SK-N-SH (cell line): ENCODE measurements at regions not wholly inside any gene's neighbourhood (a gene's known extent, or its start where the extent isn't known, plus 50 kb on each side); places are given as distances from the start of the nearest gene placed in this dataset.

Experiments
- CTCF ChIA-PET: fragments of 300-600, 350-600 bp; formaldehyde crosslinking; extraction: SDS; loops from one replicate; lab custom pipeline; 2021; lab: Yijun Ruan, JAX
- POLR2A ChIA-PET: fragments of 350-600 bp; sonication (Branson Sonifier 250); formaldehyde crosslinking; extraction: SDS; loops from one replicate; lab custom pipeline; 2020; ENCODE audit warnings: antibody characterized with exemption, inconsistent platforms; lab: Yijun Ruan, JAX
- DNase-seq: peaks from one replicate; pipeline ENCODE4 v3.0.0; 2012
- H2AFZ ChIP-seq: fragments of 200-600 bp; sonication (generic); 2 replicates; pipeline ENCODE4 v1.8.1; 2016; ENCODE audit warnings: antibody characterized with exemption, mild to moderate bottlenecking, low read depth
- H3F3A ChIP-seq: fragments of 200-600 bp; sonication (generic); replicated peaks from 2 replicates; pipeline ENCODE3; 2016; ENCODE audit warnings: antibody characterized with exemption, mild to moderate bottlenecking; ENCODE audit not compliant: insufficient read depth
- H3K27ac ChIP-seq, 2 experiments: fragments of 200-500 bp in 1 of 2; fragments of 200-600 bp in 1 of 2; sonication (Bioruptor generic) in 1 of 2; sonication (generic), shearing (Covaris generic) in 1 of 2; 2 replicates each; pipeline versions ENCODE4 v1.5.1 to v1.6.1; 2014 to 2016; ENCODE audit warnings: low read depth in 2 of 2, inconsistent platforms in 1 of 2, low read length in 1 of 2, mild to moderate bottlenecking in 1 of 2, mixed read lengths in 1 of 2
- H3K27me3 ChIP-seq: fragments of 200-600 bp; sonication (generic), shearing (Covaris generic); 2 replicates; pipeline ENCODE4 v1.6.1; 2016; ENCODE audit warnings: mixed run types; ENCODE audit not compliant: insufficient read depth
- H3K36me3 ChIP-seq, 2 experiments: fragments of 200-500 bp in 1 of 2; fragments of 200-600 bp in 1 of 2; sonication (Bioruptor generic) in 1 of 2; sonication (generic) in 1 of 2; replicated peaks in 1 of 2; 2 replicates each; pipeline versions ENCODE3 to v1.5.1; 2014 to 2016; ENCODE audit warnings: low read length in 1 of 2, mild to moderate bottlenecking in 1 of 2; ENCODE audit not compliant: insufficient read depth in 2 of 2, control insufficient read depth in 1 of 2
- H3K4me1 ChIP-seq, 2 experiments: fragments of 200-500 bp in 1 of 2; fragments of 200-600 bp in 1 of 2; sonication (Bioruptor generic) in 1 of 2; sonication (generic), shearing (Covaris generic) in 1 of 2; 2 replicates each; pipeline versions ENCODE4 v1.5.1 to v1.6.1; 2014 to 2016; ENCODE audit warnings: low read depth in 1 of 2, low read length in 1 of 2, mixed run types in 1 of 2; ENCODE audit not compliant: insufficient read depth in 2 of 2, control insufficient read depth in 1 of 2
- H3K4me2 ChIP-seq: fragments of 200-600 bp; sonication (generic), shearing (Covaris generic); 2 replicates; pipeline ENCODE4 v1.6.1; 2017; ENCODE audit warnings: mixed run types
- H3K4me3 ChIP-seq, 2 experiments: fragments of 200-500 bp in 1 of 2; fragments of 200-600 bp in 1 of 2; sonication (Bioruptor generic) in 1 of 2; sonication (generic), shearing (Covaris generic) in 1 of 2; 2 replicates each; pipeline versions ENCODE4 v1.5.1 to v1.8.1; 2014 to 2016; ENCODE audit warnings: low read depth in 2 of 2, inconsistent platforms in 1 of 2, low read length in 1 of 2, mild to moderate bottlenecking in 1 of 2, mixed read lengths in 1 of 2, moderate library complexity in 1 of 2
- H3K79me2 ChIP-seq: fragments of 200-600 bp; sonication (generic); 2 replicates; pipeline ENCODE4 v1.8.1; 2017; ENCODE audit warnings: mild to moderate bottlenecking; ENCODE audit not compliant: insufficient read depth
- H3K9ac ChIP-seq: fragments of 200-600 bp; sonication (generic); 2 replicates; pipeline ENCODE4 v1.6.1; 2017; ENCODE audit warnings: mixed run types
- H3K9me2 ChIP-seq: fragments of 200-600 bp; sonication (generic); 2 replicates; pipeline ENCODE4 v1.6.1; 2017; ENCODE audit warnings: mixed run types
- H3K9me3 ChIP-seq: fragments of 200-600 bp; sonication (generic); 2 replicates; pipeline ENCODE4 v1.6.1; 2017; ENCODE audit warnings: mixed run types, mild to moderate bottlenecking, moderate library complexity
- H4K20me1 ChIP-seq: fragments of 200-600 bp; sonication (generic); 2 replicates; pipeline ENCODE4 v1.6.1; 2017; ENCODE audit warnings: mild to moderate bottlenecking, mixed run types; ENCODE audit not compliant: insufficient read depth
- CTCF ChIP-seq: fragments of 200-600 bp; sonication (generic); IDR thresholded peaks from 2 replicates; pipeline ENCODE4 v1.6.1; 2017; ENCODE audit warnings: antibody characterized with exemption, mild to moderate bottlenecking, moderate library complexity
- EP300 ChIP-seq, 2 experiments: IDR thresholded peaks; 2 replicates each; pipeline versions ENCODE4 v1.4.0 to v1.6.1; 2012; ENCODE audit warnings: borderline replicate concordance in 1 of 2, low read depth in 1 of 2, low read length in 1 of 2
- GABPA ChIP-seq: IDR thresholded peaks from 2 replicates; pipeline ENCODE4 v1.4.0; 2012; ENCODE audit warnings: low read depth, mild to moderate bottlenecking
- IRF3 ChIP-seq: fragments of 150-350 bp; IDR thresholded peaks from 2 replicates; pipeline ENCODE4 v1.6.1; 2016; ENCODE audit warnings: mild to moderate bottlenecking, low read depth, low read length
- JUND ChIP-seq: IDR thresholded peaks from 2 replicates; pipeline ENCODE4 v1.4.0; 2012
- MXI1 ChIP-seq: IDR thresholded peaks from 2 replicates; pipeline ENCODE4 v1.6.1; 2012; ENCODE audit warnings: mild to moderate bottlenecking, low read depth, low read length, improper control_type of control experiment
- NFIC ChIP-seq: IDR thresholded peaks from 2 replicates; pipeline ENCODE4 v1.4.0; 2012; ENCODE audit warnings: borderline replicate concordance
- POLR2AphosphoS5 ChIP-seq: IDR thresholded peaks from 2 replicates; pipeline ENCODE4 v1.6.1; 2012; ENCODE audit warnings: low read depth, low read length
- RAD21 ChIP-seq: IDR thresholded peaks from 2 replicates; pipeline ENCODE4 v1.6.1; 2012; ENCODE audit warnings: mild to moderate bottlenecking, low read length
- SMC3 ChIP-seq: IDR thresholded peaks from 2 replicates; pipeline ENCODE4 v1.6.1; 2012; ENCODE audit warnings: low read depth, low read length, improper control_type of control experiment
- TCF12 ChIP-seq: IDR thresholded peaks from 2 replicates; pipeline ENCODE4 v1.4.0; 2012
- USF2 ChIP-seq: fragments of 150-350 bp; IDR thresholded peaks from 2 replicates; pipeline ENCODE4 v1.6.1; 2017; ENCODE audit warnings: antibody characterized with exemption, low read length, low read depth, borderline replicate concordance
- YY1 ChIP-seq: IDR thresholded peaks from 2 replicates; pipeline ENCODE4 v1.4.0; 2012; ENCODE audit warnings: low read depth, mild to moderate bottlenecking
- WGBS: methylation state at CpG from one replicate; pipeline ENCODE4 v1.1.6; 2017; ENCODE audit warnings: low lambda C conversion rate; 5-methylcytosine and 5-hydroxymethylcytosine counted together
- TF ChIP-seq, protein P1 (sequence below): IDR thresholded peaks from 2 replicates; pipeline ENCODE4 v1.4.0; 2012; ENCODE audit warnings: low read depth, borderline replicate concordance

GRCh38 chr2:45067859-45068570 lies 58.8 kb upstream of the SIX2 start:
- no peak overlapping the region for H3K27ac ChIP-seq
- WGBS: 71% methylated on average over 6 of the region's 6 CpGs

More at GRCh38 chr2:45067859-45068570, 58.8 kb upstream of the SIX2 start:
- CTCF ChIA-PET: interaction anchor here (1.2 to 2.1 kb wide), 4 partner anchors 13 to 427 kb away, joined by 3 to 8 read pairs (median 4); no protein-coding TSS in a partner anchor
- Histone ChIP-seq H3K36me3 (no peaks in the 10 kb centered on the region), H3K9me3 (no peaks in the 10 kb centered on the region), H3F3A (no peaks in the 10 kb centered on the region), H3K4me1 (peaks cover 0 to 7% of the 10 kb centered on the region in 2 experiments; a peak in 2 of 4 replicates), H3K27me3 (no peaks in the 10 kb centered on the region), H4K20me1 (no peaks in the 10 kb centered on the region), H3K79me2 (no peaks in the 10 kb centered on the region), H3K4me2 (no peak overlapping the region), H3K9ac (no peak overlapping the region), H2AFZ (no peak overlapping the region), H3K4me3 (no peak overlapping the region), H3K9me2 (no peaks in the 10 kb centered on the region)
- no peak for DNase-seq
- no peak for TF ChIP-seq EP300 (IDR thresholded peaks at IDR 0.05; ENCODE audit: borderline replicate concordance in 1 of 2, low read depth in 1 of 2, low read length in 1 of 2)
- TF ChIP-seq USF2: no peak
- no peak for TF ChIP-seq IRF3
- no peak for TF ChIP-seq POLR2AphosphoS5
- TF ChIP-seq CTCF: no peak; the same call in 1 of the 2 replicates
- TF ChIP-seq YY1: no peak
- no peak for TF ChIP-seq GABPA
- TF ChIP-seq, protein P1, sequence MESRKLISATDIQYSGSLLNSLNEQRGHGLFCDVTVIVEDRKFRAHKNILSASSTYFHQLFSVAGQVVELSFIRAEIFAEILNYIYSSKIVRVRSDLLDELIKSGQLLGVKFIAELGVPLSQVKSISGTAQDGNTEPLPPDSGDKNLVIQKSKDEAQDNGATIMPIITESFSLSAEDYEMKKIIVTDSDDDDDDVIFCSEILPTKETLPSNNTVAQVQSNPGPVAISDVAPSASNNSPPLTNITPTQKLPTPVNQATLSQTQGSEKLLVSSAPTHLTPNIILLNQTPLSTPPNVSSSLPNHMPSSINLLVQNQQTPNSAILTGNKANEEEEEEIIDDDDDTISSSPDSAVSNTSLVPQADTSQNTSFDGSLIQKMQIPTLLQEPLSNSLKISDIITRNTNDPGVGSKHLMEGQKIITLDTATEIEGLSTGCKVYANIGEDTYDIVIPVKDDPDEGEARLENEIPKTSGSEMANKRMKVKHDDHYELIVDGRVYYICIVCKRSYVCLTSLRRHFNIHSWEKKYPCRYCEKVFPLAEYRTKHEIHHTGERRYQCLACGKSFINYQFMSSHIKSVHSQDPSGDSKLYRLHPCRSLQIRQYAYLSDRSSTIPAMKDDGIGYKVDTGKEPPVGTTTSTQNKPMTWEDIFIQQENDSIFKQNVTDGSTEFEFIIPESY: no peak
- peak; percentile 26; the same call in 1 of the 2 replicates for TF ChIP-seq RAD21
- TF ChIP-seq JUND: no peak
- TF ChIP-seq MXI1: no peak
- no peak for TF ChIP-seq NFIC
- TF ChIP-seq SMC3: 0 out of 2 replicates have a peak, but pooled peaks have one; percentile 3
- no peak for TF ChIP-seq TCF12
- POLR2A ChIA-PET: no interaction called here
